ENCODE measurements at regions not wholly inside any gene's neighbourhood (a gene's known extent, or its start where the extent isn't known, plus 50 kb on each side); places are given as distances from the start of the nearest gene placed in this dataset.

GRCh38 chr2:236351966-236352525 is 87.8 kb upstream of the ASB18 start:
- Histone ChIP-seq H3K27me3 (ENCODE audit: control insufficient read depth, insufficient read depth, low read length) (no peaks in the 10 kb centered on the region), H3K27ac (ENCODE audit: low read length) (no peak overlapping the region), H3K9me3 (ENCODE audit: control insufficient read depth, insufficient read depth, low read depth, low read length) (no peaks in the 10 kb centered on the region), H3K4me3 (ENCODE audit: low read depth in 2 of 2, low read length in 2 of 2) (no peak overlapping the region), H3K4me1 (ENCODE audit: control insufficient read depth, insufficient read depth, low read length) (no peaks in the 10 kb centered on the region), H3K36me3 (ENCODE audit: control insufficient read depth, insufficient read depth, low read length) (no peaks in the 10 kb centered on the region)
- CTCF ChIA-PET, result interaction anchor here (0.6 kb wide), 1 partner anchor 1161 kb away, joined by 5 read pairs; no protein-coding TSS in a partner anchor
- in situ Hi-C loops (cut with HindIII; ENCODE audit: low pct_unique_long_range_greater_than_20kb, low sequenced_read_pairs), result no loop called here
- intact Hi-C loops (cut with micrococcal nuclease; ENCODE audit: unreplicated experiment), result loop anchor here (2.0 to 5.0 kb wide), 3 partner anchors 215 to 709 kb away; partner anchors contain the start of gene ACKR3
- POLR2A ChIA-PET, result no interaction called here
- no peak; the same call in 1 of the 2 replicates for ATAC-seq
- no peak for TF ChIP-seq SIN3A (IDR thresholded peaks at IDR 0.05; ENCODE audit: borderline replicate concordance, insufficient read depth, low read depth, low read length)
- no peak for TF ChIP-seq TCF7L2 (IDR thresholded peaks at IDR 0.05; ENCODE audit: low read depth, low read length)
- TF ChIP-seq POLR2AphosphoS5 (IDR thresholded peaks at IDR 0.05; ENCODE audit: low read depth, low read length), result no peak
- TF ChIP-seq REST (IDR thresholded peaks at IDR 0.05; ENCODE audit: insufficient read depth in 1 of 2, low read depth in 2 of 2, low read length in 1 of 2), result no peak
- no peak for TF ChIP-seq CTCF (IDR thresholded peaks at IDR 0.05)
- no peak for DNase-seq (ENCODE audit: low read depth, low spot score)
- no TSS peak for BruUV-seq (replicated peaks)

- no TSS peak for BruUV-seq (replicated peaks)
- no peaks in the 10 kb centered on the region for H3K27me3 ChIP-seq (ENCODE audit: control insufficient read depth, insufficient read depth, low read length)
- in situ Hi-C loops (cut with HindIII; ENCODE audit: low pct_unique_long_range_greater_than_20kb, low sequenced_read_pairs) (no loop called here), intact Hi-C loops (cut with micrococcal nuclease; ENCODE audit: unreplicated experiment) (loop anchor here (2.0 to 5.0 kb wide), 3 partner anchors 214 to 708 kb away; partner anchors contain the start of gene ACKR3)
- DNase-seq (ENCODE audit: low read depth, low spot score), result peak; percentile 8
- no peaks in the 10 kb centered on the region for H3K4me1 ChIP-seq (ENCODE audit: control insufficient read depth, insufficient read depth, low read length)
- H3K9me3 ChIP-seq (ENCODE audit: control insufficient read depth, insufficient read depth, low read depth, low read length), result no peaks in the 10 kb centered on the region
- CTCF ChIA-PET, result interaction anchor here (0.6 kb wide), 1 partner anchor 144 kb away, joined by 3 read pairs; no protein-coding TSS in a partner anchor
- no peak overlapping the region for H3K4me3 ChIP-seq (ENCODE audit: low read depth in 2 of 2, low read length in 2 of 2)
- TF ChIP-seq REST (IDR thresholded peaks at IDR 0.05; ENCODE audit: insufficient read depth in 1 of 2, low read depth in 2 of 2, low read length in 1 of 2) (no peak), CTCF (IDR thresholded peaks at IDR 0.05) (peak; percentile 85)
- H3K27ac ChIP-seq (ENCODE audit: low read length), result no peak overlapping the region
- no peaks in the 10 kb centered on the region; the same call in 1 of the 2 replicates for H3K36me3 ChIP-seq (ENCODE audit: control insufficient read depth, insufficient read depth, low read length)
- POLR2A ChIA-PET, result no interaction called here
- no peak for ATAC-seq
These were observed 88.8 kb upstream of the ASB18 start for GRCh38 chr2:236352761-236353593.
